ENCODE measurements at regions not wholly inside any gene's neighbourhood (a gene's known extent, or its start where the extent isn't known, plus 50 kb on each side); places are given as distances from the start of the nearest gene placed in this dataset.

GRCh38 chr15:39454189-39454986, 126.5 kb upstream of the THBS1 start:
- TF ChIP-seq CTCF (IDR thresholded peaks at IDR 0.05) (no peak), REST (IDR thresholded peaks at IDR 0.05; ENCODE audit: insufficient read depth in 1 of 2, low read depth in 2 of 2, low read length in 1 of 2) (no peak), POLR2AphosphoS5 (IDR thresholded peaks at IDR 0.05; ENCODE audit: low read depth, low read length) (no peak)

Measured in Panc1 (cell line).